ENCODE measurements at regions not wholly inside any gene's neighbourhood (a gene's known extent, or its start where the extent isn't known, plus 50 kb on each side); places are given as distances from the start of the nearest gene placed in this dataset.
A peak's percentile ranks its signal among the peaks of the same experiment; 100 is the strongest.

DNA sequence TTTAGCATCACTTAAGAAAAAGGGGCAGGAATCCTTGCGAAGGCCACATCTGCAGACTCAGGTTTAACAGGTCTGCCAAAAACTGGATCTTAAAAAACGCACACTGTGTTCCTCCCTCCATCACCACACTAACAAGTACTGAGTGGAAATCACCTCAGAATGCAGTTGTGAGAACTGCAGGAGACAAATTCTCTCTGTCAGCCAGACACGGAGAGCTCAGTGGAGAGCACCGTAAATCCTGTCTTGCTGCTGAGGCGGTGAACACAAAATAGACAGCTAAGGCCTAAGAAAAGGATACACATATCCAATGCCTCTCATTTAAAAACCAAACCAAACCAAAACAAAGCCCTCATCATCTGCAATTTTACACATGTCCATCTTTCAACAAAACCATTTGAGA is 1287.6 kb downstream of the EFNB2 start:
- Histone ChIP-seq H3K4me2 (ENCODE audit: insufficient read depth in 1 of 2, low read depth in 2 of 2, low read length in 2 of 2) (no peak overlapping the region), H2BK120ac (replicated peaks; ENCODE audit: low read depth, low read length) (no peak overlapping the region), H2BK15ac (ENCODE audit: low read length) (no peak overlapping the region), H3K56ac (replicated peaks; ENCODE audit: insufficient read length, low read depth, low read length) (no peak overlapping the region), H3K4me1 (replicated peaks in 1 of 4; ENCODE audit: control insufficient read depth in 3 of 4, insufficient read depth in 4 of 4, low read length in 3 of 4) (no peaks in the 10 kb centered on the region), H2BK5ac (ENCODE audit: low read depth, low read length) (no peak overlapping the region), H3K27ac (ENCODE audit: low read depth, low read length) (no peak overlapping the region), H3K9me3 (ENCODE audit: insufficient read depth in 2 of 2, low read depth in 1 of 2, low read length in 1 of 2) (no peaks in the 10 kb centered on the region), H3K23ac (ENCODE audit: insufficient read length) (no peak overlapping the region), H3K79me2 (ENCODE audit: control insufficient read depth in 1 of 2, insufficient read depth in 2 of 2, low read length in 2 of 2) (no peaks in the 10 kb centered on the region), H3K36me3 (ENCODE audit: control insufficient read depth in 2 of 4, insufficient read depth in 4 of 4, low read length in 3 of 4) (no peaks in the 10 kb centered on the region), H4K91ac (replicated peaks; ENCODE audit: insufficient read length, low read length) (no peak overlapping the region), H2AFZ (ENCODE audit: low read length) (peak overlapping the region; percentile 96), H3K79me1 (ENCODE audit: low read depth, low read length) (no peaks in the 10 kb centered on the region), H3K18ac (ENCODE audit: extremely low read depth, low read length) (no peak overlapping the region), H3K27me3 (replicated peaks in 1 of 4; ENCODE audit: control insufficient read depth in 3 of 4, extremely low read depth in 1 of 4, insufficient read depth in 3 of 4, low read length in 3 of 4) (no peaks in the 10 kb centered on the region), H2BK12ac (ENCODE audit: low read depth, low read length) (no peak overlapping the region), H4K20me1 (replicated peaks in 1 of 2; ENCODE audit: control insufficient read depth in 1 of 2, insufficient read depth in 2 of 2, low read length in 2 of 2) (no peaks in the 10 kb centered on the region), H3K9ac (replicated peaks in 1 of 4; ENCODE audit: extremely low read depth in 1 of 4, low read depth in 3 of 4, low read length in 3 of 4) (no peak overlapping the region), H3K14ac (ENCODE audit: insufficient read length) (no peak overlapping the region), H4K8ac (ENCODE audit: extremely low read depth, insufficient read depth, low read length) (no peak overlapping the region), H4K5ac (ENCODE audit: insufficient read length, low read depth, low read length) (no peak overlapping the region), H3K23me2 (ENCODE audit: low read depth, low read length) (no peaks in the 10 kb centered on the region), H3K4ac (replicated peaks; ENCODE audit: insufficient read length, low read depth, low read length) (no peak overlapping the region), H2BK20ac (ENCODE audit: low read length) (no peak overlapping the region), H3K4me3 (ENCODE audit: extremely low read depth in 1 of 4, insufficient read depth in 2 of 4, low read depth in 3 of 4, low read length in 4 of 4) (no peak overlapping the region), H2AK5ac (ENCODE audit: low read depth, low read length) (no peak overlapping the region)
- FAIRE-seq (no peak), DNase-seq (ENCODE audit: low read depth in 1 of 2, low spot score in 2 of 2) (no peak)
- POLR2A ChIA-PET (ENCODE audit: partially characterized antibody) = no interaction called here
- no peak for TF ChIP-seq KDM5A (IDR thresholded peaks at IDR 0.05; ENCODE audit: low read length)
- no peak for TF ChIP-seq KDM1A (IDR thresholded peaks at IDR 0.05; ENCODE audit: borderline replicate concordance, low read length)
- no peak for TF ChIP-seq TAF7 (optimal IDR thresholded peaks at IDR 0.05; ENCODE audit: borderline replicate concordance, low read depth, low read length)
- no peak for TF ChIP-seq EZH2 (IDR thresholded peaks at IDR 0.05; ENCODE audit: low read depth, low read length, severe bottlenecking)
- TF ChIP-seq MAFK (IDR thresholded peaks at IDR 0.05; ENCODE audit: low read depth, low read length) = no peak
- 91% methylated on average over 5 of the region's 5 CpGs; no CpG with 5 or more reads in 1 of the 2 experiments for WGBS, 2 experiments (ENCODE audit: extremely low coverage in 1 of 2, insufficient coverage in 1 of 2, insufficient read length in 1 of 2, insufficient replicate concordance in 2 of 2, low coverage in 1 of 2, low lambda C conversion rate in 2 of 2, missing lambda C conversion rate in 1 of 2)
- CTCF ChIA-PET (ENCODE audit: partially characterized antibody) = interaction anchor here (0.6 to 1.0 kb wide), 2 partner anchors 10 to 209 kb away, joined by 3 read pairs; no protein-coding TSS in a partner anchor
